OCI-LY3 (cell line): ENCODE measurements at regions not wholly inside any gene's neighbourhood (a gene's known extent, or its start where the extent isn't known, plus 50 kb on each side); places are given as distances from the start of the nearest gene placed in this dataset.

ENCODE experiments used
- H2AFZ ChIP-seq: fragments of 200-600, 300-600 bp; shearing (Covaris generic); 2 replicates; pipeline ENCODE4 v1.6.0; 2014; ENCODE audit warnings: antibody characterized with exemption, low read depth, low read length
- H3K27ac ChIP-seq: fragments of 200-600, 300-600 bp; sonication (generic); 2 replicates; pipeline ENCODE4 v1.5.1; 2014; ENCODE audit warnings: mild to moderate bottlenecking, low read length, moderate library complexity, mixed read lengths
- H3K27me3 ChIP-seq: fragments of 200-600, 300-600 bp; sonication (generic); 2 replicates; pipeline ENCODE4 v1.6.1; 2014; ENCODE audit warnings: low read depth, low read length, mixed read lengths
- H3K36me3 ChIP-seq: fragments of 200-600, 300-600 bp; sonication (generic); replicated peaks from 2 replicates; pipeline ENCODE3; 2014; ENCODE audit warnings: low read depth, low read length, mixed read lengths
- H3K4me1 ChIP-seq: fragments of 300-600, 200-600 bp; sonication (generic); 2 replicates; pipeline ENCODE4 v1.6.1; 2014; ENCODE audit warnings: low read length, mixed read lengths
- H3K4me2 ChIP-seq: fragments of 200-600, 300-600 bp; sonication (generic); 2 replicates; pipeline ENCODE4 v1.6.1; 2014; ENCODE audit warnings: low read length, mixed read lengths
- H3K4me3 ChIP-seq: fragments of 300-600, 200-600 bp; sonication (generic); 2 replicates; pipeline ENCODE4 v1.5.1; 2014; ENCODE audit warnings: antibody characterized with exemption, mild to moderate bottlenecking, low read length, moderate library complexity
- H3K79me2 ChIP-seq: fragments of 300-600, 200-600 bp; shearing (Covaris generic); 2 replicates; pipeline ENCODE4 v1.6.1; 2014; ENCODE audit warnings: mild to moderate bottlenecking, low read length, mixed read lengths
- H3K9ac ChIP-seq: fragments of 300-600, 200-600 bp; shearing (Covaris generic); 2 replicates; pipeline ENCODE4 v1.6.0; 2014; ENCODE audit warnings: mild to moderate bottlenecking, low read length, moderate library complexity
- H3K9me3 ChIP-seq: fragments of 200-600, 300-600 bp; shearing (Covaris generic); 2 replicates; pipeline ENCODE4 v1.6.1; 2014; ENCODE audit warnings: low read length, mixed read lengths; ENCODE audit not compliant: insufficient read depth
- H4K20me1 ChIP-seq: fragments of 200-600, 300-600 bp; sonication (generic); 2 replicates; pipeline ENCODE4 v1.6.1; 2016; ENCODE audit warnings: low read length, mixed read lengths; ENCODE audit not compliant: insufficient read depth
- CTCF ChIP-seq: fragments of 200-600, 300-600 bp; sonication (generic); IDR thresholded peaks from 2 replicates; pipeline ENCODE4 v1.5.1; 2014; ENCODE audit warnings: antibody characterized with exemption, low read length, low read depth
- EZH2phosphoT487 ChIP-seq: fragments of 200-600 bp; shearing (Covaris generic); IDR thresholded peaks from 2 replicates; pipeline ENCODE4 v1.6.1; 2018; ENCODE audit warnings: antibody characterized with exemption, mixed run types, low read depth

DNA sequence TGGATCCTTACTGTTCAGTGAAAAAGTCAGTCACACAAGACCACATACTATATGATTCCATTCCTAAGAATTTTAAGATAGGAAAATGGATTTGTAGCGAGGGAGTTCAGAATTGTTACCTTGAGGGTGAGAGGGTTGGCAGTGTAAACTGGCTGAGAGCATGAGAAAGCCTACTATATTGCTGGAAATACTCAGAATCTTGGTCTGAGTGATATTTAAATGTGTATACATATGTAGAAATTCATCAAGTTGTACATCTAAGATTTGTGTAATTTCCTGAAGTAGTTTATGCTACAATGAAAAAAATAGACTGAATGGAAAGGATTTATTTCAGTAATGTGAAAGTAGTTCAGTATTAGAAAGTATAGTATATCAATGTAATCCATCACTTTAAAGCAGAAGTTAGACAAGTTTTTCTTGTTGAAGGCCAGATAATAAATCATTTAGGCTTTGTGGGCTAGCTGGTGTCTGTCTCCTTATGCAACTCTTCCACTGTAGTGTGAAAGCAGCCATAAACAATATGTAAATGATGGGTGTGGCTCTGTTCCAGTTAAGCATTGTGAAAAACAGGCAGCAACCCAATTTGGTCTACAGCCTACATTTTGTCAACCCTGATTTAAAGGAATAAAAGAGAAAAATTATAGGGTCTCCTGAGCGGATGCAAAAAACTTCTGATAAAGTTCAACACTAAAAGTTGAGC lies 127.2 kb upstream of the THY1 start:
- Histone ChIP-seq H3K4me1 (no peaks in the 10 kb centered on the region), H3K27ac (no peak overlapping the region)
- no peak for TF ChIP-seq CTCF
- TF ChIP-seq EZH2phosphoT487: no peak

GRCh38 chr11:119547511-119547910 lies 124.5 kb upstream of the THY1 start:
- no peaks in the 10 kb centered on the region for H3K27me3 ChIP-seq
- no peak overlapping the region for H3K27ac ChIP-seq
- no peaks in the 10 kb centered on the region for H3K9me3 ChIP-seq
- H2AFZ ChIP-seq: no peak overlapping the region
- H3K4me3 ChIP-seq: no peak overlapping the region
- no peaks in the 10 kb centered on the region for H4K20me1 ChIP-seq
- no peak overlapping the region for H3K9ac ChIP-seq
- no peaks in the 10 kb centered on the region for H3K79me2 ChIP-seq
- no peaks in the 10 kb centered on the region for H3K36me3 ChIP-seq
- H3K4me1 ChIP-seq: no peaks in the 10 kb centered on the region
- TF ChIP-seq CTCF: no peak
- no peak overlapping the region for H3K4me2 ChIP-seq

More for the DNA sequence above, 127.2 kb upstream of the THY1 start:
- H3K9me3 ChIP-seq: no peaks in the 10 kb centered on the region
- H3K27me3 ChIP-seq: no peaks in the 10 kb centered on the region
- H2AFZ ChIP-seq: no peak overlapping the region
- no peaks in the 10 kb centered on the region for H3K79me2 ChIP-seq
- no peak overlapping the region for H3K9ac ChIP-seq
- no peaks in the 10 kb centered on the region for H3K36me3 ChIP-seq
- H3K4me2 ChIP-seq: no peak overlapping the region
- no peaks in the 10 kb centered on the region for H4K20me1 ChIP-seq
- H3K4me3 ChIP-seq: no peak overlapping the region

DNA sequence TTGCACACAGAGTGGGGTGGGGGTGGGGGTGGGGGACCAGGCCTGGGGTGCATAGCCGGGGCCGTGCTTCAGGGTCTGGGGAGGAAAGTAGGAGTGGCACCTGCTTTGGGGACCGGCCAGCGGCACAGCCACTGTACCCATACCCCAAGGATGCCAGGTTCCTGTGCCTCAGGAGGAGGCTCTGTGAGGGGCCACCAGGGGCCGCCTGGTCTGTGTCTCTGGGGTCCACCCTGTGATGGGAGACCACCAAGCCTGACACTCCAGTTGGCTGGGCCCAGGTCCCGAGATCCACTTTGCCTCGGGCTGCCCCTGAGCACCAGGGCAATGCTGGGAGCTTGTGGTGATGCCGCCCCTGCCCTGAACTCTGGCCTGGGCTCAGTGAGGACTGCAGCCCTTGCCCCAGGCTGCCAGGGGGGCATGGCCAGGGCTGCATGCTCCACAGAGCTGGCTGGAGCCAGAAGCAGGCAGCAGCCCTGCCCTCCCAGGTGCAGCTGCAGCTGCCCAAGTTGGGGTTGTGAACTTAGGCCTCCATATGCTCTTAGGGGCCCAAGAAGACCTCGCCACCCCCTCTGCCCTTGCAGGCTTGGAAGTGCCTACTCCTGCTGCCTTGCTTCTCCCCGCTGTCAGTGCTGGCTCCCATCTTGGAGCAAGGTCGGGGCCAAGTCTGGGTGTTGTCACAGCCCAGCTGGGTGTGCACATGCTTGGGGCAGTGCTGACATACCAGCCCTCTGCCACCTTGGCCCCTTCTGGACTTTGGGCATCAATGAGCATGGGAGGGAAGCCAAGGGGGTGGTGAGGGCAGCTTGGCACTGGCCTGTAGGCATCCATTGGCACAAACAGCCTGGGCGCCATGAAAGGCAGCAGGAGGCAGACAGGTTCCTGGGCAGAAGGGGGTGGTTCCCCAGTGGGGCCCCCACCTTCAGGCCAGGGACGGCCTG lies 123.3 kb upstream of the THY1 start:
- Histone ChIP-seq H3K4me3 (no peak overlapping the region), H3K27me3 (no peaks in the 10 kb centered on the region), H3K9me3 (no peaks in the 10 kb centered on the region), H3K27ac (no peak overlapping the region), H3K79me2 (no peaks in the 10 kb centered on the region), H3K4me1 (no peaks in the 10 kb centered on the region), H3K36me3 (no peaks in the 10 kb centered on the region), H3K9ac (no peak overlapping the region), H4K20me1 (no peaks in the 10 kb centered on the region), H3K4me2 (no peak overlapping the region), H2AFZ (no peak overlapping the region)
- TF ChIP-seq EZH2phosphoT487: no peak
- TF ChIP-seq CTCF: no peak
